ENCODE measurements at regions not wholly inside any gene's neighbourhood (a gene's known extent, or its start where the extent isn't known, plus 50 kb on each side); places are given as distances from the start of the nearest gene placed in this dataset.

- ChIA-PET POLR2A (no interaction called here), CTCF (interaction anchor here (1.7 kb wide), 1 partner anchor 56 kb away, joined by 4 read pairs; no protein-coding TSS in a partner anchor)
- Histone ChIP-seq H3K27me3 (ENCODE audit: control insufficient read depth in 2 of 2, insufficient read depth in 2 of 2, low read length in 2 of 2) (peaks cover 0 to 2% of the 10 kb centered on the region in 2 experiments), H3K27ac (ENCODE audit: insufficient read depth, low read depth, low read length) (no peak overlapping the region), H3K36me3 (ENCODE audit: control insufficient read depth in 2 of 2, extremely low read depth in 1 of 2, insufficient read depth in 2 of 2, low read length in 2 of 2) (no peaks in the 10 kb centered on the region), H3K79me2 (ENCODE audit: control insufficient read depth, insufficient read depth, low read length) (no peaks in the 10 kb centered on the region), H3K9me1 (replicated peaks; ENCODE audit: control insufficient read depth, extremely low read depth, insufficient read depth, low read length) (no peaks in the 10 kb centered on the region), H3K4me1 (ENCODE audit: control insufficient read depth, extremely low read depth, insufficient read depth, low read length) (no peaks in the 10 kb centered on the region), H3K9ac (replicated peaks; ENCODE audit: extremely low read depth, insufficient read depth, low read length) (no peak overlapping the region), H2AFZ (ENCODE audit: low read depth, low read length) (no peak overlapping the region), H3K4me2 (ENCODE audit: insufficient read depth, low read length) (no peak overlapping the region), H3K9me3 (replicated peaks; ENCODE audit: control insufficient read depth, insufficient read depth, low read length) (no peaks in the 10 kb centered on the region), H4K20me1 (replicated peaks; ENCODE audit: control insufficient read depth, extremely low read depth, insufficient read depth, low read length) (no peaks in the 10 kb centered on the region), H3K4me3 (replicated peaks in 1 of 3; ENCODE audit: insufficient read depth in 1 of 3, low read depth in 1 of 3, low read length in 3 of 3) (no peak overlapping the region)
- dilution Hi-C loops (cut with MboI; ENCODE audit: extremely low pct_ligation_motif_present, low sequenced_read_pairs) (no loop called here), intact Hi-C loops (cut with micrococcal nuclease) (no loop called here)
- no peak for DNase-seq (ENCODE audit: low read depth, low spot score)
- no peak for FAIRE-seq
- TF ChIP-seq POLR2A (IDR thresholded peaks at IDR 0.05; ENCODE audit: low read depth, low read length), result no peak
- no peak for TF ChIP-seq MAX (IDR thresholded peaks at IDR 0.05; ENCODE audit: insufficient read depth, insufficient read length)
- TF ChIP-seq EZH2 (IDR thresholded peaks at IDR 0.05; ENCODE audit: borderline replicate concordance, low read depth, low read length, severe bottlenecking), result no peak
- no peak for TF ChIP-seq CTCF (IDR thresholded peaks at IDR 0.05; ENCODE audit: extremely low read depth in 1 of 2, insufficient read depth in 1 of 2, low read depth in 1 of 2, low read length in 2 of 2)
- TF ChIP-seq JUN (IDR thresholded peaks at IDR 0.05; ENCODE audit: borderline replicate concordance, insufficient read depth, insufficient read length, low read depth), result no peak
- TF ChIP-seq GATA2 (IDR thresholded peaks at IDR 0.05; ENCODE audit: insufficient read depth, insufficient read length, low read depth, low read length), result no peak
- TF ChIP-seq MYC (IDR thresholded peaks at IDR 0.05; ENCODE audit: low read depth, low read length), result no peak
- TF ChIP-seq POLR2AphosphoS5 (IDR thresholded peaks at IDR 0.05; ENCODE audit: insufficient read depth, low read depth, low read length), result no peak
- no peak for TF ChIP-seq FOS (IDR thresholded peaks at IDR 0.05; ENCODE audit: borderline replicate concordance, insufficient read depth, low read length)
- no TSS peak for BruUV-seq (replicated peaks)
Measured at GRCh38 chr3:124632566-124633140, 97.6 kb upstream of the UMPS start.
